HEK293 (cell line): ENCODE measurements at regions not wholly inside any gene's neighbourhood (a gene's known extent, or its start where the extent isn't known, plus 50 kb on each side); places are given as distances from the start of the nearest gene placed in this dataset.

Experiments
- GFI1B ChIP-seq: fragments of 450-650 bp; formaldehyde crosslinking; IDR thresholded peaks from 2 replicates; pipeline ENCODE4 v1.5.1; 2016; ENCODE audit warnings: missing biosample characterization, missing genetic modification characterization
- KLF1 ChIP-seq: fragments of 450-650 bp; formaldehyde crosslinking; IDR thresholded peaks from 2 replicates; pipeline ENCODE4 v1.5.1; 2016; ENCODE audit warnings: missing biosample characterization, missing genetic modification characterization
- MYNN ChIP-seq: fragments of 450-650 bp; formaldehyde crosslinking; IDR thresholded peaks from 2 replicates; pipeline ENCODE4 v1.5.1; 2016; ENCODE audit warnings: missing biosample characterization, missing genetic modification characterization, borderline replicate concordance
- MZF1 ChIP-seq: fragments of 450-650 bp; formaldehyde crosslinking; IDR thresholded peaks from 2 replicates; pipeline ENCODE4 v1.5.1; 2017; ENCODE audit warnings: missing biosample characterization, missing genetic modification characterization, borderline replicate concordance
- SETDB1 ChIP-seq: IDR thresholded peaks from one replicate; pipeline ENCODE4 v1.6.1; 2017; ENCODE audit warnings: mild to moderate bottlenecking, low read length, moderate library complexity, mixed read lengths; ENCODE audit not compliant: insufficient read length
- SP3 ChIP-seq: fragments of 450-650 bp; formaldehyde crosslinking; IDR thresholded peaks from 2 replicates; pipeline ENCODE4 v1.5.1; 2016; ENCODE audit warnings: missing biosample characterization, missing genetic modification characterization
- WT1 ChIP-seq: fragments of 450-650 bp; formaldehyde crosslinking; IDR thresholded peaks from 2 replicates; pipeline ENCODE4 v1.5.1; 2016; ENCODE audit warnings: missing biosample characterization, missing genetic modification characterization
- YY2 ChIP-seq: fragments of 450-650 bp; formaldehyde crosslinking; IDR thresholded peaks from 2 replicates; pipeline ENCODE4 v1.5.1; 2016; ENCODE audit warnings: missing biosample characterization, missing genetic modification characterization
- ZBTB17 ChIP-seq: fragments of 450-650 bp; formaldehyde crosslinking; IDR thresholded peaks from 2 replicates; pipeline ENCODE4 v1.5.1; 2016; ENCODE audit warnings: missing biosample characterization, missing genetic modification characterization
- ZBTB20 ChIP-seq: fragments of 450-650 bp; formaldehyde crosslinking; IDR thresholded peaks from 2 replicates; pipeline ENCODE4 v1.5.1; 2016; ENCODE audit warnings: missing biosample characterization, missing genetic modification characterization
- ZBTB48 ChIP-seq: fragments of 450-650 bp; formaldehyde crosslinking; IDR thresholded peaks from 2 replicates; pipeline ENCODE4 v1.5.1; 2016; ENCODE audit warnings: missing biosample characterization, missing genetic modification characterization
- ZEB2 ChIP-seq: fragments of 450-650 bp; formaldehyde crosslinking; IDR thresholded peaks from 2 replicates; pipeline ENCODE4 v1.5.1; 2016; ENCODE audit warnings: missing biosample characterization, missing genetic modification characterization
- ZNF202 ChIP-seq: fragments of 450-650 bp; formaldehyde crosslinking; IDR thresholded peaks from 2 replicates; pipeline ENCODE4 v1.5.1; 2016; ENCODE audit warnings: missing biosample characterization, missing genetic modification characterization, borderline replicate concordance
- ZNF366 ChIP-seq: fragments of 450-650 bp; formaldehyde crosslinking; conservative IDR thresholded peaks from 2 replicates; pipeline ENCODE4 v1.5.1; 2016; ENCODE audit warnings: missing biosample characterization, missing genetic modification characterization
- ZNF37A ChIP-seq: fragments of 450-650 bp; IDR thresholded peaks from 2 replicates; pipeline ENCODE4 v1.5.1; 2018; ENCODE audit warnings: missing biosample characterization, missing genetic modification characterization
- ZNF530 ChIP-seq: fragments of 450-650 bp; formaldehyde crosslinking; IDR thresholded peaks from 2 replicates; pipeline ENCODE4 v1.5.1; 2016; ENCODE audit warnings: low read depth, missing biosample characterization, missing genetic modification characterization
- ZNF629 ChIP-seq: fragments of 450-650 bp; formaldehyde crosslinking; IDR thresholded peaks from 2 replicates; pipeline ENCODE4 v1.5.1; 2017; ENCODE audit warnings: missing biosample characterization, missing genetic modification characterization
- ZNF677 ChIP-seq: fragments of 450-650 bp; IDR thresholded peaks from 2 replicates; pipeline ENCODE4 v1.5.0; 2018; ENCODE audit warnings: missing biosample characterization, mild to moderate bottlenecking, missing genetic modification characterization, moderate library complexity
- ZNF843 ChIP-seq: fragments of 450-650 bp; formaldehyde crosslinking; IDR thresholded peaks from 2 replicates; pipeline ENCODE4 v1.5.1; 2016; ENCODE audit warnings: missing biosample characterization, missing genetic modification characterization
- TF ChIP-seq, protein P1 (sequence below): fragments of 450-650 bp; formaldehyde crosslinking; IDR thresholded peaks from 2 replicates; pipeline ENCODE4 v1.5.1; 2017; ENCODE audit warnings: missing biosample characterization, missing genetic modification characterization
- TF ChIP-seq, protein P2 (sequence below): fragments of 450-650 bp; formaldehyde crosslinking; IDR thresholded peaks from 2 replicates; pipeline ENCODE4 v1.5.1; 2017; ENCODE audit warnings: missing biosample characterization, missing genetic modification characterization
- TF ChIP-seq, protein P3 (sequence below): fragments of 450-650 bp; formaldehyde crosslinking; IDR thresholded peaks from 2 replicates; pipeline ENCODE4 v1.5.1; 2016; ENCODE audit warnings: missing biosample characterization, missing genetic modification characterization, low read depth
- TF ChIP-seq, protein P4 (sequence below): fragments of 450-650 bp; formaldehyde crosslinking; IDR thresholded peaks from 2 replicates; pipeline ENCODE4 v1.5.1; 2016; ENCODE audit warnings: missing biosample characterization, missing genetic modification characterization

DNA sequence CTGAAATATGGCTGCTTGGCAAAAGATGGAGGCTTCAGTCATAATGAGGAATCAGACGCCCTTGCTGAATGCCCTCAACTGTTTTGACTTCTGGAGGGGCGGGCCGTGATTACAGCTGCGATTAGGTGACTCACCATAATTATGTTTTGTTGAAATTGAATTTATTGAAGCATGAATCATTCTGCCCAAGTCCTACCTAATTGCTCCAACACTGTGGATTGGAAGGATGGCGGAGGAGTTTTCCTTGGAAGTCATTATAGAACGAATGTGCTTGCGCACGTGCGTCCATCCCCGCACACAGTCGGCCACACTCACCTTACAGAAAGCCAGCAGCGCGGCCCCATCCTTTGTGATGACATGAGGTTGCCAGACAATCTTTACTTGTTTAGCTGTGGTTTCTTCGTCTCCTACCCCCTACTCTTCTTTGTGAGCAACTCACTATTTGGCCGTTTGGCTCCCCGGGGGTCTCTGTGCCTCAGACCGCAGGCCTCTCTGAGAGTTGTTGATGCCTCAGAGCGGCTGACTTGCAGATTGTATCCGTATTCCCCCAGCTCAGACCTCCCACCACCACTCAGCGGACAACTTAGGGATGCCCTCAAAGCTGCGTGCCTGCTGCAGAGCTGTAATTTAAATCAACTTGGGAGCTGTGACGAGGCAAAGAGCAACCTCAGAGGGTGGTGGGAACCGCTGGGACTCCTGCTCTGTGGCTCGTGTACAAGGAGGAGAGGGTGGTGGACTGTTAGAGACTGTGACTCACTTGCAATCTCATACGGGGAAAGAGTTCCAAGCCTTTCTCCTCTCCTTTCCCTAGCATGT lies 513.4 kb downstream of the TNS1 start (continued):
- TF ChIP-seq ZBTB20 (tag by site-specific recombination) (0 out of 2 replicates have a peak, but pooled peaks have one; percentile 13), ZNF843 (no peak), SETDB1 (peak; percentile 60), ZNF530 (no peak), SP3 (no peak), MZF1 (0 out of 2 replicates have a peak, but pooled peaks have one; percentile 14), ZNF37A (tag by site-specific recombination) (no peak), GFI1B (0 out of 2 replicates have a peak, but pooled peaks have one; percentile 7), ZEB2 (tag by site-specific recombination) (peak; percentile 73; the same call in 1 of the 2 replicates), MYNN (tag by site-specific recombination) (no peak), ZNF629 (peak; percentile 62), ZNF366 (tag by site-specific recombination) (peak; percentile 52; the same call in 1 of the 2 replicates), KLF1 (tag by site-specific recombination) (0 out of 2 replicates have a peak, but pooled peaks have one; percentile 30), ZNF202 (tag by site-specific recombination) (no peak), ZNF677 (no peak), ZBTB17 (tag by site-specific recombination) (peak; percentile 77), ZBTB48 (tag by site-specific recombination) (no peak), WT1 (peak; percentile 83), YY2 (peak; percentile 38; the same call in 1 of the 2 replicates)
- TF ChIP-seq, protein P1, sequence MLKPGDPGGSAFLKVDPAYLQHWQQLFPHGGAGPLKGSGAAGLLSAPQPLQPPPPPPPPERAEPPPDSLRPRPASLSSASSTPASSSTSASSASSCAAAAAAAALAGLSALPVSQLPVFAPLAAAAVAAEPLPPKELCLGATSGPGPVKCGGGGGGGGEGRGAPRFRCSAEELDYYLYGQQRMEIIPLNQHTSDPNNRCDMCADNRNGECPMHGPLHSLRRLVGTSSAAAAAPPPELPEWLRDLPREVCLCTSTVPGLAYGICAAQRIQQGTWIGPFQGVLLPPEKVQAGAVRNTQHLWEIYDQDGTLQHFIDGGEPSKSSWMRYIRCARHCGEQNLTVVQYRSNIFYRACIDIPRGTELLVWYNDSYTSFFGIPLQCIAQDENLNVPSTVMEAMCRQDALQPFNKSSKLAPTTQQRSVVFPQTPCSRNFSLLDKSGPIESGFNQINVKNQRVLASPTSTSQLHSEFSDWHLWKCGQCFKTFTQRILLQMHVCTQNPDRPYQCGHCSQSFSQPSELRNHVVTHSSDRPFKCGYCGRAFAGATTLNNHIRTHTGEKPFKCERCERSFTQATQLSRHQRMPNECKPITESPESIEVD = peak; percentile 45; the same call in 1 of the 2 replicates
- TF ChIP-seq, protein P2, sequence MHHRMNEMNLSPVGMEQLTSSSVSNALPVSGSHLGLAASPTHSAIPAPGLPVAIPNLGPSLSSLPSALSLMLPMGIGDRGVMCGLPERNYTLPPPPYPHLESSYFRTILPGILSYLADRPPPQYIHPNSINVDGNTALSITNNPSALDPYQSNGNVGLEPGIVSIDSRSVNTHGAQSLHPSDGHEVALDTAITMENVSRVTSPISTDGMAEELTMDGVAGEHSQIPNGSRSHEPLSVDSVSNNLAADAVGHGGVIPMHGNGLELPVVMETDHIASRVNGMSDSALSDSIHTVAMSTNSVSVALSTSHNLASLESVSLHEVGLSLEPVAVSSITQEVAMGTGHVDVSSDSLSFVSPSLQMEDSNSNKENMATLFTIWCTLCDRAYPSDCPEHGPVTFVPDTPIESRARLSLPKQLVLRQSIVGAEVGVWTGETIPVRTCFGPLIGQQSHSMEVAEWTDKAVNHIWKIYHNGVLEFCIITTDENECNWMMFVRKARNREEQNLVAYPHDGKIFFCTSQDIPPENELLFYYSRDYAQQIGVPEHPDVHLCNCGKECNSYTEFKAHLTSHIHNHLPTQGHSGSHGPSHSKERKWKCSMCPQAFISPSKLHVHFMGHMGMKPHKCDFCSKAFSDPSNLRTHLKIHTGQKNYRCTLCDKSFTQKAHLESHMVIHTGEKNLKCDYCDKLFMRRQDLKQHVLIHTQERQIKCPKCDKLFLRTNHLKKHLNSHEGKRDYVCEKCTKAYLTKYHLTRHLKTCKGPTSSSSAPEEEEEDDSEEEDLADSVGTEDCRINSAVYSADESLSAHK (tag by site-specific recombination) = no peak
- TF ChIP-seq, protein P3, sequence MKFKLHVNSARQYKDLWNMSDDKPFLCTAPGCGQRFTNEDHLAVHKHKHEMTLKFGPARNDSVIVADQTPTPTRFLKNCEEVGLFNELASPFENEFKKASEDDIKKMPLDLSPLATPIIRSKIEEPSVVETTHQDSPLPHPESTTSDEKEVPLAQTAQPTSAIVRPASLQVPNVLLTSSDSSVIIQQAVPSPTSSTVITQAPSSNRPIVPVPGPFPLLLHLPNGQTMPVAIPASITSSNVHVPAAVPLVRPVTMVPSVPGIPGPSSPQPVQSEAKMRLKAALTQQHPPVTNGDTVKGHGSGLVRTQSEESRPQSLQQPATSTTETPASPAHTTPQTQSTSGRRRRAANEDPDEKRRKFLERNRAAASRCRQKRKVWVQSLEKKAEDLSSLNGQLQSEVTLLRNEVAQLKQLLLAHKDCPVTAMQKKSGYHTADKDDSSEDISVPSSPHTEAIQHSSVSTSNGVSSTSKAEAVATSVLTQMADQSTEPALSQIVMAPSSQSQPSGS (tag by site-specific recombination) = peak; percentile 24; the same call in 1 of the 2 replicates
- TF ChIP-seq, protein P4, sequence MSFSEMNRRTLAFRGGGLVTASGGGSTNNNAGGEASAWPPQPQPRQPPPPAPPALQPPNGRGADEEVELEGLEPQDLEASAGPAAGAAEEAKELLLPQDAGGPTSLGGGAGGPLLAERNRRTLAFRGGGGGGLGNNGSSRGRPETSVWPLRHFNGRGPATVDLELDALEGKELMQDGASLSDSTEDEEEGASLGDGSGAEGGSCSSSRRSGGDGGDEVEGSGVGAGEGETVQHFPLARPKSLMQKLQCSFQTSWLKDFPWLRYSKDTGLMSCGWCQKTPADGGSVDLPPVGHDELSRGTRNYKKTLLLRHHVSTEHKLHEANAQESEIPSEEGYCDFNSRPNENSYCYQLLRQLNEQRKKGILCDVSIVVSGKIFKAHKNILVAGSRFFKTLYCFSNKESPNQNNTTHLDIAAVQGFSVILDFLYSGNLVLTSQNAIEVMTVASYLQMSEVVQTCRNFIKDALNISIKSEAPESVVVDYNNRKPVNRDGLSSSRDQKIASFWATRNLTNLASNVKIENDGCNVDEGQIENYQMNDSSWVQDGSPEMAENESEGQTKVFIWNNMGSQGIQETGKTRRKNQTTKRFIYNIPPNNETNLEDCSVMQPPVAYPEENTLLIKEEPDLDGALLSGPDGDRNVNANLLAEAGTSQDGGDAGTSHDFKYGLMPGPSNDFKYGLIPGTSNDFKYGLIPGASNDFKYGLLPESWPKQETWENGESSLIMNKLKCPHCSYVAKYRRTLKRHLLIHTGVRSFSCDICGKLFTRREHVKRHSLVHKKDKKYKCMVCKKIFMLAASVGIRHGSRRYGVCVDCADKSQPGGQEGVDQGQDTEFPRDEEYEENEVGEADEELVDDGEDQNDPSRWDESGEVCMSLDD = no peak
